ENCODE measurements at regions not wholly inside any gene's neighbourhood (a gene's known extent, or its start where the extent isn't known, plus 50 kb on each side); places are given as distances from the start of the nearest gene placed in this dataset.

DNA sequence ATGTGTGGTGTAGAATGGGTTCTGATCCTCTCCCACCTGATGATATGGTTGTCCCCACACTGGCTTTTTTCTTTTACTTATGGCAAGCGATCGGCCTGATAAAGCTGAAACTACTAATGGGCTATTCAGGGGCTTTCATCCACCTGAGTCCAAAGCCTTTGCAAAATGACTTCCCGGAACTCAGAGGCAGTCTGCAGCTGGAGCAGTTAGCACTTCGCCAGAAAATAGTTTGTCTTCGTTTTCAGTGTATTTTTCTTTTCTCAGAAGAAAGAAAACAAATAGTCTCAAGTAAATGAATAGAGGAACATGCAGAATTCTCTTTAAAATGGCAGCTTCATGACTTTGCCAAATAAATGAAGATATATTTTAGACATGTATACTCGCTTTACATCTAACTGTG is 306.0 kb upstream of the ADAMTS9 start:
- no peak for TF ChIP-seq POLR2A (IDR thresholded peaks at IDR 0.05; ENCODE audit: borderline replicate concordance, extremely low read depth, insufficient read depth, insufficient read length)
- no peak for TF ChIP-seq FOSL1 (IDR thresholded peaks at IDR 0.05; ENCODE audit: low read depth)
- no peak for TF ChIP-seq RAD21 (IDR thresholded peaks at IDR 0.05; ENCODE audit: low read depth)
- TF ChIP-seq POLR2AphosphoS5 (IDR thresholded peaks at IDR 0.05; ENCODE audit: low read depth, low read length) = no peak
- TF ChIP-seq EZH2 (IDR thresholded peaks at IDR 0.05) = no peak
- TF ChIP-seq, protein P1, sequence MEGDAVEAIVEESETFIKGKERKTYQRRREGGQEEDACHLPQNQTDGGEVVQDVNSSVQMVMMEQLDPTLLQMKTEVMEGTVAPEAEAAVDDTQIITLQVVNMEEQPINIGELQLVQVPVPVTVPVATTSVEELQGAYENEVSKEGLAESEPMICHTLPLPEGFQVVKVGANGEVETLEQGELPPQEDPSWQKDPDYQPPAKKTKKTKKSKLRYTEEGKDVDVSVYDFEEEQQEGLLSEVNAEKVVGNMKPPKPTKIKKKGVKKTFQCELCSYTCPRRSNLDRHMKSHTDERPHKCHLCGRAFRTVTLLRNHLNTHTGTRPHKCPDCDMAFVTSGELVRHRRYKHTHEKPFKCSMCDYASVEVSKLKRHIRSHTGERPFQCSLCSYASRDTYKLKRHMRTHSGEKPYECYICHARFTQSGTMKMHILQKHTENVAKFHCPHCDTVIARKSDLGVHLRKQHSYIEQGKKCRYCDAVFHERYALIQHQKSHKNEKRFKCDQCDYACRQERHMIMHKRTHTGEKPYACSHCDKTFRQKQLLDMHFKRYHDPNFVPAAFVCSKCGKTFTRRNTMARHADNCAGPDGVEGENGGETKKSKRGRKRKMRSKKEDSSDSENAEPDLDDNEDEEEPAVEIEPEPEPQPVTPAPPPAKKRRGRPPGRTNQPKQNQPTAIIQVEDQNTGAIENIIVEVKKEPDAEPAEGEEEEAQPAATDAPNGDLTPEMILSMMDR (IDR thresholded peaks at IDR 0.05 in 2 of 3, conservative IDR thresholded peaks at IDR 0.05 in 1 of 3; ENCODE audit: borderline replicate concordance in 1 of 3, insufficient read depth in 1 of 3, low read depth in 2 of 3, low read length in 2 of 3) = no peak
